CD8-positive, alpha-beta memory T cell (primary cell): ENCODE measurements at regions not wholly inside any gene's neighbourhood (a gene's known extent, or its start where the extent isn't known, plus 50 kb on each side); places are given as distances from the start of the nearest gene placed in this dataset.
"Not testable (repeated sequence)": the region's sequence is repeated elsewhere in the genome, so short reads cannot be mapped to it uniquely, and the experiment has no call there.

Experiments
- CTCF ChIA-PET: fragments of 350-600 bp; sonication (Branson Sonifier 250); formaldehyde crosslinking; loops from one replicate; lab custom pipeline; 2021; ENCODE audit warnings: antibody characterized with exemption; lab: Charles Lee
- POLR2A ChIA-PET: fragments of 350-600 bp; sonication (Branson Sonifier 250); formaldehyde crosslinking; loops from one replicate; lab custom pipeline; 2021; ENCODE audit warnings: antibody characterized with exemption; lab: Charles Lee
- DNase-seq, 5 donors: peaks; one replicate each; pipeline versions ENCODE4 v3.0.0 to v3.0.0-alpha.2; 2020 to 2022; ENCODE audit warnings: mixed read lengths in 1 of 5
- H3K27ac ChIP-seq: one replicate; pipeline ENCODE4 v1.7.0; 2013; ENCODE audit warnings: low read depth, mild to moderate bottlenecking, low read length, moderate library complexity
- H3K27me3 ChIP-seq: 2 replicates; pipeline ENCODE4 v1.7.0; 2013; ENCODE audit warnings: low read length, mild to moderate bottlenecking; ENCODE audit not compliant: insufficient read depth, poor library complexity, severe bottlenecking
- H3K36me3 ChIP-seq: 2 replicates; pipeline ENCODE4 v1.7.0; 2013; ENCODE audit warnings: mild to moderate bottlenecking, low read length, moderate library complexity; ENCODE audit not compliant: insufficient read depth
- H3K4me1 ChIP-seq: 2 replicates; pipeline ENCODE4 v1.7.0; 2013; ENCODE audit warnings: mild to moderate bottlenecking, low read length, moderate library complexity; ENCODE audit not compliant: insufficient read depth
- H3K4me3 ChIP-seq: 2 replicates; pipeline ENCODE4 v1.7.0; 2013; ENCODE audit warnings: mild to moderate bottlenecking, low read length
- H3K9me3 ChIP-seq: 2 replicates; pipeline ENCODE4 v1.7.0; 2013; ENCODE audit warnings: mild to moderate bottlenecking, low read length
- H3K27ac Mint-ChIP-seq, 8 donors: one replicate each; pipeline ENCODE4 v1.8.0; 2020 to 2021; ENCODE audit warnings: mixed read lengths in 8 of 8, mild to moderate bottlenecking in 6 of 8, inconsistent platforms in 3 of 8, moderate library complexity in 3 of 8
- H3K27me3 Mint-ChIP-seq, 2 donors: one replicate each; pipeline ENCODE4 v1.8.0; 2020 to 2021; ENCODE audit warnings: mixed read lengths in 2 of 2, mild to moderate bottlenecking in 1 of 2, moderate library complexity in 1 of 2
- H3K36me3 Mint-ChIP-seq, 3 donors: one replicate each; pipeline ENCODE4 v1.8.0; 2020 to 2021; ENCODE audit warnings: mixed read lengths in 3 of 3, inconsistent platforms in 1 of 3, mild to moderate bottlenecking in 1 of 3
- H3K4me1 Mint-ChIP-seq, 3 donors: one replicate each; pipeline ENCODE4 v1.8.0; 2020 to 2021; ENCODE audit warnings: mixed read lengths in 3 of 3, inconsistent platforms in 1 of 3, mild to moderate bottlenecking in 1 of 3
- H3K4me3 Mint-ChIP-seq, 7 donors: one replicate each; pipeline ENCODE4 v1.8.0; 2020 to 2021; ENCODE audit warnings: mixed read lengths in 7 of 7, mild to moderate bottlenecking in 6 of 7, moderate library complexity in 4 of 7, inconsistent platforms in 2 of 7
- H3K9me3 Mint-ChIP-seq, 5 donors: one replicate each; pipeline ENCODE4 v1.8.0; 2020 to 2022; ENCODE audit warnings: mixed read lengths in 5 of 5, mild to moderate bottlenecking in 3 of 5, moderate library complexity in 2 of 5, inconsistent platforms in 1 of 5

GRCh38 chr13:81080911-81081454 is 740.1 kb upstream of the SPRY2 start:
- no peak overlapping the region for H3K4me3 Mint-ChIP-seq
- H3K27me3 ChIP-seq, result no peaks in the 10 kb centered on the region
- no peak overlapping the region for H3K27ac ChIP-seq
- no peak overlapping the region for H3K27ac Mint-ChIP-seq
- H3K4me1 Mint-ChIP-seq, result no peaks in the 10 kb centered on the region
- H3K9me3 Mint-ChIP-seq, result peaks cover 0 to 21% (median 2%) of the 10 kb centered on the region in 5 donors
- no peak for DNase-seq
- POLR2A ChIA-PET, result no interaction called here
- no peaks in the 10 kb centered on the region for H3K36me3 Mint-ChIP-seq
- H3K9me3 ChIP-seq, result no peaks in the 10 kb centered on the region
- H3K4me1 ChIP-seq, result no peaks in the 10 kb centered on the region
- CTCF ChIA-PET, result no interaction called here
- no peaks in the 10 kb centered on the region for H3K27me3 Mint-ChIP-seq
- H3K36me3 ChIP-seq, result no peaks in the 10 kb centered on the region
- H3K4me3 ChIP-seq, result no peak overlapping the region

DNA sequence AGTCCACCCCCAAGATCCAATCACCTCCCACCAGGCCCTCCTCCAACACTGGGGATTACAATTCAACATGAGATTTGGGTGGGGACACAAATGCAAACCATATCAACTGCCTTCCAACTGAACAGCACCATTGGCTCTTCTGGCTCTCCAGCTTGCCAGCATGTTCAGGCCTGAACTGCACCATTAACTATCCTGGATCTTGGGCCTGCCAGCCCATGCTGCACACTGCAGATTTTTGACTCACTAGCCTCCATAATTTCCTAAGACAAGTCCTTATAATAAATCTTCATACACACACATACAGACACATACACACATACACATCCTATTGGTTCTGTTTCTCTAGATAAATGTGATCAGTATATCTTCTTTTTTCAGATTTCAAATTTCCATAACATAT is 737.1 kb upstream of the SPRY2 start:
- POLR2A ChIA-PET, result no interaction called here

DNA sequence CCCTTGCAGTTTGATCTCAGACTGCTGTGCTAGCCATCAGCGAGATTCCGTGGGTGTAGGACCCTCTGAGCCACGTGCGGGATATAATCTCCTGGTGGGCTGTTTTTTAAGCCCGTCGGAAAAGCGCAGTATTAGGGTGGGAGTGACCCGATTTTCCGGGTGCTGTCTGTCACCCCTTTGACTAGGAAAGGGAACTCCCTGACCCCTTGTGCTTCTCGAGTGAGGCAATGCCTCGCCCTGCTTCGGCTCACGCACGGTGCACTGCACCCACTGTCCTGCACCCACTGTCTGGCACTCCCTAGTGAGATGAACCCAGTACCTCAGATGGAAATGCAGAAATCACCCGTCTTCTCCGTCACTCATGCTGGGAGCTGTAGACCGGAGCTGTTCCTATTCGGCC is 728.9 kb upstream of the SPRY2 start:
- H3K9me3 Mint-ChIP-seq, H3K4me1 ChIP-seq, H3K4me3 Mint-ChIP-seq, H3K27me3 Mint-ChIP-seq, POLR2A ChIA-PET, H3K27ac Mint-ChIP-seq, H3K4me1 Mint-ChIP-seq, H3K27ac ChIP-seq, CTCF ChIA-PET, H3K4me3 ChIP-seq, H3K27me3 ChIP-seq, H3K9me3 ChIP-seq, DNase-seq, H3K36me3 Mint-ChIP-seq, H3K36me3 ChIP-seq: not testable (repeated sequence)

More for the DNA sequence above, 737.1 kb upstream of the SPRY2 start:
- H3K9me3 Mint-ChIP-seq, result peaks cover 0 to 16% (median 2%) of the 10 kb centered on the region in 5 donors
- DNase-seq, result no peak
- no peak overlapping the region for H3K4me3 ChIP-seq
- H3K27me3 ChIP-seq, result no peaks in the 10 kb centered on the region
- no peaks in the 10 kb centered on the region for H3K36me3 Mint-ChIP-seq
- H3K4me1 Mint-ChIP-seq, result no peaks in the 10 kb centered on the region
- no peak overlapping the region for H3K27ac ChIP-seq
- no peaks in the 10 kb centered on the region for H3K36me3 ChIP-seq
- no peak overlapping the region for H3K4me3 Mint-ChIP-seq
- no peak overlapping the region for H3K27ac Mint-ChIP-seq
- no peaks in the 10 kb centered on the region for H3K27me3 Mint-ChIP-seq
- H3K4me1 ChIP-seq, result no peaks in the 10 kb centered on the region
- H3K9me3 ChIP-seq, result no peaks in the 10 kb centered on the region
- CTCF ChIA-PET, result no interaction called here

GRCh38 chr13:81058916-81059290 is 718.0 kb upstream of the SPRY2 start:
- no peak overlapping the region for H3K4me3 Mint-ChIP-seq

GRCh38 chr13:81058211-81058915 is 717.4 kb upstream of the SPRY2 start:
- no peak overlapping the region for H3K4me3 ChIP-seq
- H3K36me3 ChIP-seq, result no peaks in the 10 kb centered on the region
- Mint-ChIP-seq H3K9me3 (peaks cover 0 to 3% (median 2%) of the 10 kb centered on the region in 5 donors), H3K4me1 (no peaks in the 10 kb centered on the region), H3K27ac (no peak overlapping the region), H3K36me3 (no peaks in the 10 kb centered on the region), H3K4me3 (no peak overlapping the region), H3K27me3 (no peaks in the 10 kb centered on the region)
- POLR2A ChIA-PET, result no interaction called here
- no peaks in the 10 kb centered on the region for H3K27me3 ChIP-seq
- no peaks in the 10 kb centered on the region for H3K4me1 ChIP-seq
- no peaks in the 10 kb centered on the region for H3K9me3 ChIP-seq
- DNase-seq, result no peak
- H3K27ac ChIP-seq, result no peak overlapping the region
- CTCF ChIA-PET, result no interaction called here

More at GRCh38 chr13:81058916-81059290, 718.0 kb upstream of the SPRY2 start:
- H3K27me3 Mint-ChIP-seq, result no peaks in the 10 kb centered on the region
- Histone ChIP-seq H3K9me3 (no peaks in the 10 kb centered on the region), H3K27me3 (no peaks in the 10 kb centered on the region), H3K4me1 (no peaks in the 10 kb centered on the region), H3K36me3 (no peaks in the 10 kb centered on the region), H3K27ac (no peak overlapping the region), H3K4me3 (no peak overlapping the region)
- DNase-seq, result no peak
- ChIA-PET CTCF (no interaction called here), POLR2A (no interaction called here)
- H3K27ac Mint-ChIP-seq, result no peak overlapping the region
- H3K36me3 Mint-ChIP-seq, result no peaks in the 10 kb centered on the region
- no peaks in the 10 kb centered on the region for H3K4me1 Mint-ChIP-seq
- peaks cover 0 to 3% (median 2%) of the 10 kb centered on the region in 5 donors for H3K9me3 Mint-ChIP-seq

GRCh38 chr13:81051873-81052272 is 710.9 kb upstream of the SPRY2 start:
- H3K27ac ChIP-seq, result no peak overlapping the region
- Mint-ChIP-seq H3K9me3 (peaks cover 0 to 2% (median 0%) of the 10 kb centered on the region in 5 donors), H3K4me1 (no peaks in the 10 kb centered on the region), H3K36me3 (no peaks in the 10 kb centered on the region), H3K27ac (no peak overlapping the region), H3K27me3 (no peaks in the 10 kb centered on the region), H3K4me3 (no peak overlapping the region)
- no peaks in the 10 kb centered on the region for H3K4me1 ChIP-seq
- ChIA-PET CTCF (no interaction called here), POLR2A (no interaction called here)
- no peak overlapping the region for H3K4me3 ChIP-seq
- H3K27me3 ChIP-seq, result no peaks in the 10 kb centered on the region
- no peak for DNase-seq
- no peaks in the 10 kb centered on the region for H3K36me3 ChIP-seq
- H3K9me3 ChIP-seq, result no peaks in the 10 kb centered on the region

GRCh38 chr13:81048026-81048461 is 707.1 kb upstream of the SPRY2 start:
- no peak for DNase-seq
- no peaks in the 10 kb centered on the region for H3K4me1 Mint-ChIP-seq
- ChIA-PET POLR2A (no interaction called here), CTCF (no interaction called here)
- no peak overlapping the region for H3K27ac Mint-ChIP-seq
- H3K9me3 Mint-ChIP-seq, result peaks cover 0 to 7% (median 0%) of the 10 kb centered on the region in 5 donors
- H3K27me3 Mint-ChIP-seq, result no peaks in the 10 kb centered on the region
- Histone ChIP-seq H3K27me3 (no peaks in the 10 kb centered on the region), H3K36me3 (no peaks in the 10 kb centered on the region), H3K4me3 (no peak overlapping the region), H3K4me1 (no peaks in the 10 kb centered on the region), H3K27ac (no peak overlapping the region), H3K9me3 (no peaks in the 10 kb centered on the region)
- no peak overlapping the region for H3K4me3 Mint-ChIP-seq
- no peaks in the 10 kb centered on the region for H3K36me3 Mint-ChIP-seq

- H3K4me1 Mint-ChIP-seq, result no peaks in the 10 kb centered on the region
- no peak overlapping the region for H3K27ac ChIP-seq
- CTCF ChIA-PET, result no interaction called here
- no peak for DNase-seq
- H3K4me1 ChIP-seq, result no peaks in the 10 kb centered on the region
- H3K27ac Mint-ChIP-seq, result no peak overlapping the region
- H3K27me3 Mint-ChIP-seq, result no peaks in the 10 kb centered on the region
- H3K9me3 ChIP-seq, result no peaks in the 10 kb centered on the region
- POLR2A ChIA-PET, result no interaction called here
- H3K27me3 ChIP-seq, result no peaks in the 10 kb centered on the region
- H3K36me3 Mint-ChIP-seq, result no peaks in the 10 kb centered on the region
- no peak overlapping the region for H3K4me3 ChIP-seq
- no peaks in the 10 kb centered on the region for H3K36me3 ChIP-seq
- peaks cover 0 to 19% (median 6%) of the 10 kb centered on the region in 5 donors for H3K9me3 Mint-ChIP-seq
- H3K4me3 Mint-ChIP-seq, result no peak overlapping the region
Observed at GRCh38 chr13:81041761-81042160, 700.8 kb upstream of the SPRY2 start.
